ENCODE measurements at regions not wholly inside any gene's neighbourhood (a gene's known extent, or its start where the extent isn't known, plus 50 kb on each side); places are given as distances from the start of the nearest gene placed in this dataset.

- peak; percentile 11 for DNase-seq (ENCODE audit: low read depth)
- no peak for TF ChIP-seq CTCF (IDR thresholded peaks at IDR 0.05; ENCODE audit: control insufficient read depth, insufficient read depth, low read depth, low read length, missing control alignments)
- H3K4me3 ChIP-seq (ENCODE audit: control insufficient read depth, low read depth, low read length) = no peak overlapping the region
Measured at GRCh38 chr11:28887681-28888080, 779.5 kb downstream of the METTL15 start.

DNA sequence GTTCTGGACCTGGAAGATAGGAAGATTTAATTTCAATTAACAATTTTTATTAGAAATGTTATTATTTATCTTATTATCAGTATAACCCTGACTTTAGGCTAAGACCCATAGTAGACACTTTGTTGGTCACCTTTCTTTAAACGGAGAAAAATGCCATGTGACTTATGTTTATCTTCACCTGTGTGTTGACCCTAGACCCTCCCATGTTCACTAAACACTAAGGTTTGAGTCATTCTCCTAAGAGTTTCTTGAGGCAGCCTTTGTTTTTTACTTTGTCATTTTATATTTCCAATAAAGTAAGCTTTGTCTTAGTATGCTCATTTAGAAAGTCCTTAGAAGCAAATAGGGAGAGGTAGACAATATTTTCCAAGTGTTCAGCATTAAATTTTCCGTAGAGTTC lies 771.7 kb downstream of the METTL15 start:
- H3K4me3 ChIP-seq (ENCODE audit: control insufficient read depth, low read depth, low read length) = no peak overlapping the region
- no peak for TF ChIP-seq CTCF (IDR thresholded peaks at IDR 0.05; ENCODE audit: control insufficient read depth, insufficient read depth, low read depth, low read length, missing control alignments)
- no peak for DNase-seq (ENCODE audit: low read depth)

- no peak overlapping the region for H3K4me3 ChIP-seq (ENCODE audit: control insufficient read depth, low read depth, low read length)
- peak; percentile 46 for DNase-seq (ENCODE audit: low read depth)
- TF ChIP-seq CTCF (IDR thresholded peaks at IDR 0.05; ENCODE audit: control insufficient read depth, insufficient read depth, low read depth, low read length, missing control alignments) = no peak
Measured at GRCh38 chr11:28878025-28878424, 769.8 kb downstream of the METTL15 start.

- TF ChIP-seq CTCF (IDR thresholded peaks at IDR 0.05; ENCODE audit: control insufficient read depth, insufficient read depth, low read depth, low read length, missing control alignments) = no peak
- DNase-seq (ENCODE audit: low read depth) = no peak
- no peak overlapping the region for H3K4me3 ChIP-seq (ENCODE audit: control insufficient read depth, low read depth, low read length)
Measured at GRCh38 chr11:28877340-28877739, 769.2 kb downstream of the METTL15 start.

DNA sequence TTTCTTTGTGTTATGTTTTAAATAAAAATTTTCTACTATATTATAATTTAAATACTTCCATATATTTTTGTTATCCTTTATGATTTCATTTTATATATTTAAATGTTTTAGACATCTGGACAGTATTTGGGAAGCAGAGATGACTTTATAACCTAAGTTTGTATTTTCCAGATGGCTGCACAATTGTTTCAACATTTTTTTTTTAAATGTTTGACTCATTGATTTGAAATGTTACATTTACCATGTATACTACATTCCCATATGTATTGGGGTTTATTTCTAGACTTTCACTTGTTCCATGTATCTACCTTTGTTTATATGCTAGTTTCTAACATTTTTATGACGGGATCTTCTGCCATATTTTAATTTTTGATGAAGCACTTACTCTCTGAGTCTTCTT lies 766.5 kb downstream of the METTL15 start:
- no peak for DNase-seq (ENCODE audit: low read depth)
- no peak overlapping the region for H3K4me3 ChIP-seq (ENCODE audit: control insufficient read depth, low read depth, low read length)
- TF ChIP-seq CTCF (IDR thresholded peaks at IDR 0.05; ENCODE audit: control insufficient read depth, insufficient read depth, low read depth, low read length, missing control alignments) = no peak

DNA sequence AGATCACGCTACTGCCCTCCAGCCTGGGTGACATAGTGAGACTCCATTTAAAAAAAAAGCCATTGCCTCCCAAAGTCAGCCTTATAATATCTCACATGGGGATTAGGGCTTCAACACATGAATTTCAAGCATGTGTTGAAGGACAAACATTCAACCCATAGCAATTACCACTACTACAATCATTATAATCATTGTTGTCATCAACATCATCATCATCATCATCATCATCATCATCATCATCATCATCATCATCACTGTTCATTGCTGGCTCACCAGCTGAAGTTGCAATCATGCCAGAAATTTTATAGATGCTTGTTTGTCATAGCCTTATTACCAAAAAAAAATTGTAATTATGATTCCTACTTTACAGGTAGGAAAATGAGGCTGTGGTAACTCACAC lies 762.9 kb downstream of the METTL15 start:
- no peak overlapping the region for H3K4me3 ChIP-seq (ENCODE audit: control insufficient read depth, low read depth, low read length)
- TF ChIP-seq CTCF (IDR thresholded peaks at IDR 0.05; ENCODE audit: control insufficient read depth, insufficient read depth, low read depth, low read length, missing control alignments) = no peak
- no peak for DNase-seq (ENCODE audit: low read depth)

GRCh38 chr11:28863422-28863821 lies 755.2 kb downstream of the METTL15 start:
- no peak for TF ChIP-seq CTCF (IDR thresholded peaks at IDR 0.05; ENCODE audit: control insufficient read depth, insufficient read depth, low read depth, low read length, missing control alignments)
- no peak for DNase-seq (ENCODE audit: low read depth)
- no peak overlapping the region for H3K4me3 ChIP-seq (ENCODE audit: control insufficient read depth, low read depth, low read length)
